GM19025 (cell line): ENCODE measurements at regions not wholly inside any gene's neighbourhood (a gene's known extent, or its start where the extent isn't known, plus 50 kb on each side); places are given as distances from the start of the nearest gene placed in this dataset.
A peak's percentile ranks its signal among the peaks of the same experiment; 100 is the strongest.
"Not testable (repeated sequence)": the region's sequence is repeated elsewhere in the genome, so short reads cannot be mapped to it uniquely, and the experiment has no call there.

Experiments used
- ATAC-seq: cut with Tn5 transposase; IDR thresholded peaks from one replicate; pipeline ENCODE4 v1.9.1; 2021; ENCODE audit warnings: mild to moderate bottlenecking, low read depth, moderate library complexity; ENCODE audit not compliant: unreplicated experiment

DNA sequence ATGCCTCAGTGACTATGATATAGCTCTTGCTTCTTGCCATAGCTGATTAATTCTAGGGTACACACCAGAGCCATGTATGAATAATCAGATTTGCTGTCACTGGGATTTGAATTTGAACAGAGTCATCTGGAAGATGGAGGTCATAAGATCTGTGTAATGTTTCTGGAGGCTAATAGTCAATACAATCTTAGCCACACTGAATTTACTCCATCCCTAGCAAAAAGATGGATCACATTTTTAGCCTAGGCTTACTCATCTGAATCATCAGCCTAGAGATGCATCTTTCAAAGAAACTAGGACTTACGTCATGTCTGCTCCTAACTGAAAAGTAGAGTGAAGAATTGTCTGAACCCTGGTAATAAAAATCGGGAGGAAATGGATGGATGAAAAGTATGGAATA, 142.3 kb upstream of the ZNF804B start:
- ATAC-seq, result no peak

GRCh38 chr7:88615336-88615735, 144.2 kb upstream of the ZNF804B start:
- ATAC-seq, result no peak

DNA sequence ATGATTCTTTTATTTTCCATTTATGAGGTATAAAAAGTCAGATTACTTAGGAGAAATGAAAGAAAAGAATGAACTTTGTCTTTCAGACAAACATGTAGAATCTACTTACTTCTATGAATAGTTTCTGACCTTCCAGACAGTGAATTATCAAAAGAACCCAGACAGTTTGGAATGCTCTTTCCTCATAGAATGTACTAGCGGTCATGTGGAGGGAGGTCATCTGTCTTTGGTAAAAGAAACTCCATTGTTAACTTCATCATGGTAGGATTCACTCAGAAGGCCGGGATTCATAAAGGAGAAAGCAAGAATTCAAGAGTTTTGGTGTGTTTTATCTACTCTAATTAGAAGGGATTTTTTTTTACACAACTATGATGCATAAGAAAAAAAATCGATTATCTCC, 144.8 kb upstream of the ZNF804B start:
- ATAC-seq, result no peak

DNA sequence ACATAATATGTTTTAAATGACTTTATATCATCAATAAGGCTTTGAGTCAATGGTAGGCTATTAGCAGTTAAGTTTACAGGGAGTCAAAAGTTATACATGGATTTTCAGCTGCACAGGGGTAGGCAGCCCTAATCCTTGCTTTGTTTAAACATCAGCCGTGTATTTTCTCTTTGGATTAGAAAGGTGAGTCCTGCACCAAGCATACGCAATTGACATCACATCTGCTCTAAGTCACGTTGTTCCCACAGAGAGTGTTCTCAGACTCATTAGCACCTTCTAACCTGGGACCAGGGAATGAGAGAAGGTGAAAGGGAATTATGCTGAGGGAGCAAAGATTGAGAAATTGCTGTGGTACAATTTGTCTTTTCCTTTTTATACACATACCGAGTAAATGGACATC, 148.6 kb upstream of the ZNF804B start:
- ATAC-seq, result no peak

GRCh38 chr7:88600695-88601094, 158.8 kb upstream of the ZNF804B start:
- ATAC-seq, result no peak

- no peak for ATAC-seq
These were observed 160.0 kb upstream of the ZNF804B start for GRCh38 chr7:88599528-88599927.

GRCh38 chr7:88597941-88598425, 161.5 kb upstream of the ZNF804B start:
- ATAC-seq, result no peak

DNA sequence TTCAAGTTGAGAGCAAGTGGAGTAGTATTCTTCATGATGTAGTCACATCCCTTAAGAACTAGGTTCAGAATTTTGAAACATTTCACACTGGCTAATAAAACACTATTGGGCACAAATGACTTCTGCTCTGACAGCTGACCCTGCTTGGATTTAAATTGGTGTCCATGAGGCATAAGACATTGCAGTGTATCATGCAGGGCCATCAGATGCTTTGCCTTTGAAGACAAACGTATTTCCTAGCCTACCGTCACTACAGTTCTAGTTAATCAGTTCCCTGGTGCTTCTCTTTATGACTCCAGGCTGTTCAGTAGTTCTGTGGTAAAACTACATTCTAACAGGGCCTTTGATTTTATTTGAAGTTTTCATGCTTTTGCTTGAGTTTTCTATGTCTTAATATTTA, 168.5 kb upstream of the ZNF804B start:
- ATAC-seq, result no peak

GRCh38 chr7:88589927-88590326, 169.6 kb upstream of the ZNF804B start:
- ATAC-seq, result no peak

GRCh38 chr7:88586890-88587289, 172.6 kb upstream of the ZNF804B start:
- no peak for ATAC-seq

GRCh38 chr7:88586219-88586618, 173.3 kb upstream of the ZNF804B start:
- ATAC-seq, result no peak

DNA sequence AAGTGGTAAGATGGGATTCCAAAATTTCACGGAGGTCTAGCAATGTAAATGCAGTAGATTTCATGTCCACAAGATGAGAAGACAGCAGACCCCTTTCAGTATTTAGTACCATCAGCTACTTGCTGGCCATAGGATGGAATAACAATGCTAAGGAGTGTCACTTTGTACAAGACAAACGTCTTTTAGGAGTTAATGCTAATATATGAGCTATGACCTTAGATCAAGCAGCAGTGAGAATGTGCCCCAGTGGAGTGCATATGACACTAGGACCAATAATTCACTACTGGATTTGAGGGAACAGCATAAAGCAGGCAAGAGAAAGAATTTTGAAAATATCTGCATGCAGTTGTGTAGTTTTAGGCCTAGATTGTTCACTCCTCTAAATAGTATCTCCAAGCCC, 182.8 kb upstream of the ZNF804B start:
- ATAC-seq, result no peak

- no peak for ATAC-seq
These were observed 193.3 kb upstream of the ZNF804B start for GRCh38 chr7:88566162-88566729.

GRCh38 chr7:88565401-88565800, 194.1 kb upstream of the ZNF804B start:
- no peak for ATAC-seq

DNA sequence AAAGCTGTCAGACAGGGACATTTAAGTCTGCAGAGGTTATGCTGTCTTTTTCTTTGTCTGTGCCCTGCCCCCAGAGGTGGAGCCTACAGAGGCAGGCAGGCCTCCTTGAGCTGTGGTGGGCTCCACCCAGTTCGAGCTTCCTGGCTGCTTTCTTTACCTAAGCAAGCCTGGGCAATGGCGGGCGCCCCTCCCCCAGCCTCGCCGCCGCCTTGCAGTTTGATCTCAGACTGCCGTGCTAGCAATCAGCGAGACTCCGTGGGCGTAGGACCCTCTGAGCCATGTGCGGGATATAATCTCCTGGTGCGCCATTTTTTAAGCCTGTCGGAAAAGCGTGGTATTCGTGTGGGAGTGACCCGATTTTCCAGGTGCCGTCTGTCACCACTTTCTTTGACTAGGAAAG, 203.1 kb upstream of the ZNF804B start:
- not testable (repeated sequence) for ATAC-seq

DNA sequence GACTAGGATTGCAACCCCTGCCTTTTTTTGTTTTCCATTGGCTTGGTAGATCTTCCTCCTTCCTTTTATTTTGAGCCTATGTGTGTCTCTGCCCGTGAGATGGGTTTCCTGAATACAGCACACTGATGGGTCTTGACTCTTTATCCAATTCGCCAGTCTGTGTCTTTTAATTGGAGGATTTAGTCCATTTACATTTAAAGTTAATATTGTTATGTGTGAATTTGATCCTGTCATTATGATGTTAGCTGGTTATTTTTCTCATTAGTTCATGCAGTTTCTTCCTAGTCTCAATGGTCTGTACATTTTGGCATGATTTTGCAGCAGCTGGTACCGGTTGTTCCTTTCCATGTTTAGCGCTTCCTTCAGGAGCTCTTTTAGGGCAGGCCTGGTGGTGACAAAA, 204.7 kb upstream of the ZNF804B start:
- not testable (repeated sequence) for ATAC-seq

DNA sequence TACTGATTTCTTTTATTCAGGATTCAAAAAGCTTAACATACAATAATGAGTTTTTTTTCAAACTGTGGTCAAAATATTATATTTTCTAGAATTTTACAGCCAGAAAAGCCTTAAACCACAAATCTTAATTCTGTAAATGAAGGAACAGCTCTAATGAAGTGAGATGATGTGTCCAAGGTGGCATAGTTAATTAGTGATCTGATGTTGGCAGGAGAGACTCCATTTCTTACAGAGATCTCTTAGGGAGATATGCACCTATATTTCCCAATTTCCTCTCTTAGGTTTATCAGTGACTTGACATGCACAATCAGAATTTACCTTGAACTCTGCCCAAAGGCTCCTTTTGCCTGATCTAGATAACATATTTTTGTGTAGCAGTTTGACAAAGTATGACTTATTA, 211.1 kb upstream of the ZNF804B start:
- no peak for ATAC-seq

DNA sequence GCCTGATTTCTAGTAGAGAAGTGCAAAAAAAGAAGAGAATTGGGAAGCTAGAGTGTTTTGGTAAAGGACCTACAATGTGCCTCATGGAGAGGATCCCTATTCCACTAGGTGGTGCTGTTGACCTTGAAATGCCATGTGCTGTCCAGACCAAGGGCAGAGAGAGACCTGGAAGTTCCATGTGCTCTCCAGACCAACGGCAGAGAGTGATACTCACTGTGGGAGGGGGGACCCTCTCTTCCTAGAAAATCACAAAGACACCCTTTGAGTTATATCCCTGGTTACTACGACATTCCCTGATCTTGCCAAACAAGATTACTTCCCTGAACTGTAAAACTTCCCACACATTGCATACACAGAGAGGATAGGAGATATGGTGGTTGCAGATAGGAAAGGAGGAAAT, 212.7 kb upstream of the ZNF804B start:
- peak; percentile 41 for ATAC-seq

GRCh38 chr7:88545663-88546062, 213.8 kb upstream of the ZNF804B start:
- ATAC-seq, result no peak

- ATAC-seq, result no peak
These were observed 219.5 kb upstream of the ZNF804B start for GRCh38 chr7:88540012-88540411.

- ATAC-seq, result no peak
These were observed 220.0 kb upstream of the ZNF804B start for GRCh38 chr7:88539518-88539917.

DNA sequence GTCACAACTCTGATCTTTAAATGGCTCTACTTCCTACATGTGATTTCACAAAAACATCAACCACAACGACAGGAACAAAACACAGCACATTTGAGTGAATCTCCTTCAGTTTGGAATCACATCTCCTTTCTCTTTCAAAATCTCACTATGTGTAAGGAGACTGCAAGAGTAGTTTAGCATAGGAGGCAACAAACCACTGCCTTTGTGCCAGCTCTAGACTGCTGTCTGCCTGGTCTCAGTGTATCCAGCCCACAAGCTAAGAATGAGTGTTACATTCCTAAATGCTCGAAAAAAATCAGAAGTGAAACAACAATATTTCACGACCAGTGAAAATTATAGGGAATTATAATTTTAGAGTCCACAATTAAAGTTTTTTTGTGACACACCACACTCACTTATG, 217.0 kb upstream of the STEAP4 start:
- ATAC-seq, result no peak

DNA sequence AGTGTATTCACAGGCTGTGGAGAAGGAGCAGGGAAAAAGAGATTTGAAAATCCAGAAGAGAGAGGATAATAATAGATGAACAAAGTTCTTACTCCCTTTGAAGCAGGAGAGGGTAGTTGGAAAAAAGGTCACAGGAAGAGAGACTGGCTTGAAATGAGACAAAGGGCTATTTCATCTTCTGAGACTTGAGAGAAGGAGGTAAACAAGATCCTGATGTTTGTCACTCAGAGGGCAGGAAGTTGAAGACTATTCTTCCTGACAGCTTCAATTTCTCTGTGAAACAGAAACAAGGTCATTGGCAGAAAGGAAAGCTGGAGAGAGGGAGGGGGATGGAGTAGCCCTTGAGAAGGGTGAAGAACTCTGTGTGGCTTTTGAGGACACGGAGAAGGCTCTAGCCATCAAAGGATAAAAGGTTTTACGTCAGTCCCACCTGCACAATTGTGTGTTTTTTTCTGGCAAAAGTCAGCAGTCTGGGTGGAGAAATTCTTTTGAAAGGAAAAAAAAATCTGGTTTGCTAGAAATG, 216.1 kb upstream of the STEAP4 start:
- no peak for ATAC-seq
